Motor neuron (in vitro differentiated cells): ENCODE measurements at regions not wholly inside any gene's neighbourhood (a gene's known extent, or its start where the extent isn't known, plus 50 kb on each side); places are given as distances from the start of the nearest gene placed in this dataset.
A peak's percentile ranks its signal among the peaks of the same experiment; 100 is the strongest.

Source experiments
- ATAC-seq, 8 experiments: fragments of 200-7000 bp; cut with Tn5 transposase; replicated peaks in 6 of 8; 2 replicates each; pipeline ENCODE4 v1.8.0; 2021; ENCODE audit warnings: mild to moderate bottlenecking in 8 of 8, moderate library complexity in 8 of 8
- H3K27ac ChIP-seq, 2 donors: fragments of 250-450 bp; sonication (Bioruptor Pico); 2 replicates each; pipeline ENCODE4 v1.9.0; 2021; ENCODE audit warnings: antibody characterized with exemption in 2 of 2, mild to moderate bottlenecking in 2 of 2, moderate library complexity in 1 of 2
- H3K4me1 ChIP-seq, 2 donors: fragments of 250-450 bp; sonication (Bioruptor Pico); replicated peaks in 1 of 2; 2 replicates each; pipeline ENCODE4 v1.6.1; 2021; ENCODE audit warnings: antibody characterized with exemption in 2 of 2, mild to moderate bottlenecking in 2 of 2, moderate library complexity in 1 of 2
- H3K4me3 ChIP-seq, 5 donors: fragments of 250-450 bp; sonication (Bioruptor Pico); 2 replicates each; pipeline ENCODE4 v1.9.0; 2021; ENCODE audit warnings: antibody characterized with exemption in 5 of 5, mild to moderate bottlenecking in 5 of 5, moderate library complexity in 4 of 5
- WGBS, 10 experiments: fragments of 450-650 bp; shearing (Covaris generic); methylation state at CpG; one replicate each; pipeline ENCODE4 v1.0.0; 2022; 5-methylcytosine and 5-hydroxymethylcytosine counted together
- in situ Hi-C, 9 experiments: fragments of 400-800 bp; cut with MboI; loops; one replicate each; pipeline ENCODE4 v1.15.0; 2021; ENCODE audit warnings: low sequenced_read_pairs in 9 of 9, low pct_unique_long_range_greater_than_20kb in 2 of 9; ENCODE audit not compliant: unreplicated experiment in 9 of 9

DNA sequence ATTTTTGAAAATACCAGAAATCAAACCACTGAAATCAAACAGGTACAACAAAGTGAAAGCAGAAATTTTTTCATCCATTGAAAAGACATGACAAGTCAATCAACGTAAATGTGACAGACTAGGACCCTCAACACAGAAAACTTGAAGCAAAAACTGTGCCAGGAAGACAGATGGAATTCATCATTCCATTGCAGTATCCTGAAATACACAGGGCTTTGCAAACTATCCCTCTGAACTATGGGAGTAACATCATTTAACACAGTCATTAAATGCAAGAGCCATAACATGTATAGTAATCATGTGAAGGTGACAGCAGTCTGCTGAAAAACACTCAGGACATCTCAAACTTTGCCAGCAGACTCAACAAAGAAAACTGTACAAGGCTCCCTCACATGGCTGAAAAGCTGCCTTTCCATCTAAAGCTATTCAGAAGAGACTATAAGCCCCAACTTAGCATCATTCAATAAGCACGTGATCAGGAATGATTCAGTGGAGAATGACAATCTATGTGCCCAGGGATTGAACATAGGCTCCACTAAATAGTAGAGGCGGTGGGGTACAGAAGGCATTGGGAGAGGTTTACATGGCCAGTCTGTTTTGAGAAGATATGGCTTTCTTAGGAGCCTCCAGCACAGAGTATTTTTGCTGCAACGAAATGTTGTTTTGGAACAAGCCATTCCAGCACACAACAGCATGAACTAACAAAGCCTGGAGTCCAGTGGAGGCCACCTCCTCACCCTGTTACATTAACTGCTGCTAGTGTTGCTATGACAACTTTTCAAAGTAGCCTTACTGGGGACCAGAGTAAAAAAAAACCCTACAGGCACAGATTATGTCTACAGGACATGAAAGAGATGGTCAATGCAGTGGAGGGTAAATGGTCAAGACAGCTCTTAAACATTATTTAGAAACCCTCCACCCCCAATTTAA lies 274.5 kb upstream of the NOCT start:
- peak in 6 of 8 experiments; percentile 23 to 70 (median 32) for ATAC-seq
- in situ Hi-C loops: no loop called here
- Histone ChIP-seq H3K4me1 (peaks cover 8 to 14% of the 10 kb centered on the region in 2 donors), H3K4me3 (no peak overlapping the region), H3K27ac (no peak overlapping the region)
- 7 to 100% (median 70%) methylated on average over 1 to 4 of the region's 4 CpGs for WGBS, 10 experiments

DNA sequence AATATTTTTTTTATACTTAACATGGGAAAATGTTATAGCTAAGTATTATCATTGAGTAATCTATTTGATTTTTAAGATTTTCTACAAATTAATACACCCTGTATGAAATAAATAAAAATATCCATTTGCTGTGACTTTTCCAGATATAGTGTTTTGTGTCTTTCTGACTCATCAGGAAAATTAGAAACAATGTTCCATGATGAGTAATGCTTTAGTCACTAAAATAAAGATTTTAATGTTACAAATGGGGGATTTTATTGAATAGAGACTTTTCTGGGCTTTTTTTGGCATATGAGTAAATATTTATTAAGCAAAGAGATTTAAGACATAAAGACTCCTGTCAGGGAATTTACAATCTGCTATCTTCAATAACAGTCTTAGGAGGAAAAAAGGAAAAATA lies 279.2 kb upstream of the NOCT start:
- in situ Hi-C loops: no loop called here
- peak in 1 of 8 experiments; percentile 13 for ATAC-seq
- no peak overlapping the region for H3K4me3 ChIP-seq
- H3K4me1 ChIP-seq: peaks cover 8 to 14% of the 10 kb centered on the region in 2 donors
- H3K27ac ChIP-seq: no peak overlapping the region

DNA sequence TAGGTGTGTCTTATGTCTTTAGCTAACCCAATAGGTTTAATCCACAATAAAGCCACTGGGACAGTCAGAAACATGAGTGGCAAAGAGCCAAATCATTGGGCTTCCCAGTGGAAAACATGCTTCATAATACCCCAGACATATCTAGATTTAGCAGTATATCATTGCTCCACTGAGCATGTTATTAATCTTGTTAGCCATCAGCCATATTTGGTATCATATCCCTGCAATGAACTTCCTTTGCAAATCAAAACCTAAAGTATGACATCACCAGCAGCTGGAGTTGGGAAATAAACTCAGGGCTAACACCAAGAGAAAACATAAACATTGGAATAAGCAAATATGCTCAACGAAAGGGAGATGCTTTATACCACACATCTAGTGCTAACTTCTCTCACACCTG lies 280.8 kb upstream of the NOCT start:
- ATAC-seq: peak in 7 of 8 experiments; percentile 12 to 86 (median 58)
- Histone ChIP-seq H3K27ac (no peak overlapping the region), H3K4me3 (no peak overlapping the region), H3K4me1 (no peaks in the 10 kb centered on the region)
- WGBS, 10 experiments: 0 to 100% (median 67%) methylated on average over 1 of the region's 1 CpG; no CpG with 5 or more reads in 7 of the 10 experiments
- in situ Hi-C loops: no loop called here

DNA sequence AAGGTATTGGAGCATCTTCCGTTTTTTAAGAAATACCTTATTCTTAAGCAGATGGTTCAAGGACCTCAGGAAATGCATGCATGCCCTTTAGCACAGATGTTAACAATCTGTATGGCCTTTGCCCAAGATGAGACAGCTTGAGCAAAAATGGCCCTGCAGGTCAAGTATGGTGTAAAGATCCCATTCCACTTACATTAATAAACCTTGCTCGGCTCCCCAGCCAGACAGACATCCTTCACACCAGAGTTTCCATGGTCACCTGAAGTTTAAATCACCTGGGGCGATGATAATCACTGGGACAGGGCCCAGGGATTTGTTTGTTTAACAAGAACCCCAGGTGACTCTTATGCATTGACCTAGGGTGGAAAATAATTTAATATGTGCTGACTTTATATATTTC lies 287.0 kb upstream of the NOCT start:
- Histone ChIP-seq H3K4me3 (no peak overlapping the region), H3K27ac (no peak overlapping the region), H3K4me1 (peaks cover 8 to 19% of the 10 kb centered on the region in 2 donors)
- ATAC-seq: no peak
- in situ Hi-C loops: no loop called here
- WGBS, 10 experiments: 0 to 94% (median 50%) methylated on average over 1 to 3 of the region's 3 CpGs; no CpG with 5 or more reads in 3 of the 10 experiments

DNA sequence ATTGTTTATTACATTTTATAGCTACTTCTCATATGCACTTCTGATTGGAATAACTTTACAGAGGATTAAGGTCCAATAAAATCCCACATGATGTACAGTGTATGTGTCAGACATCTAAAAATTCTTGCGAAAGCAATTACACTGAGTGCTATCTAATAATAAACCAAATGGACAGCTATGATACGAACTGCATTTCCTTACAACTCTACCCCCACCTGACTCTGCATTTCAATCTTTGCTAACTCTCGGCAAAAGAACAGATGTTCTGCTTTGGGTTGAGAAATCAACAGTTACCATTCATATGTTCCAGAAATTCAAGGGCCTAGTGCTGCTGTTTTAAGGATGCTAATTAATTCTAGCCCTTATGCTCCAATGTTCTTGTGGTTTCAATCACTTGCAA lies 287.9 kb upstream of the NOCT start:
- in situ Hi-C loops: no loop called here
- Histone ChIP-seq H3K27ac (no peak overlapping the region), H3K4me3 (no peak overlapping the region), H3K4me1 (peaks cover 8 to 19% of the 10 kb centered on the region in 2 donors)
- WGBS, 10 experiments: 0 to 100% (median 63%) methylated on average over 1 to 3 of the region's 3 CpGs
- peak in 7 of 8 experiments; percentile 34 to 99 (median 92) for ATAC-seq

DNA sequence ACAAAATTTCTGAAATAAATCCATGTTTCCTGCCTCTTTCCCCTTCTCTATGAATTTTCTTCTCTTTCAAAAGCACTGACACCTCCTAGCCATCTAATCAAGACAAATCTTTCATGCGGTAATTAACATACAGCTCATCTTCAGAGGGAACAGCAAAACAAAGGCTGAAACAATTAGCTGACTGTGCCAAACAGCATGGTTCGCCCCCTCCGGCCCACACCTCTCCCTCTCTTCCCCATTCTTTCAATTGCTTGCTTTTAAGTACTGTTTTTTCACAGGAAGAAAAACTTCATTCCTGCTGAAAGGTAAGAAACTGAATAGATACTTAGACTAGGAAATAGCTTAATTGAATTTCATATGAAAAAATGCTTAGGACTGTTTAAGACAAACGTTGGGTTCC lies 291.1 kb upstream of the NOCT start:
- Histone ChIP-seq H3K27ac (no peak overlapping the region), H3K4me3 (no peak overlapping the region), H3K4me1 (peaks cover 8 to 19% of the 10 kb centered on the region in 2 donors)
- ATAC-seq: peak in 1 of 8 experiments; percentile 28
- 23 to 100% (median 65%) methylated on average over 1 to 4 of the region's 4 CpGs; no CpG with 5 or more reads in 1 of the 10 experiments for WGBS, 10 experiments
- in situ Hi-C loops: no loop called here

DNA sequence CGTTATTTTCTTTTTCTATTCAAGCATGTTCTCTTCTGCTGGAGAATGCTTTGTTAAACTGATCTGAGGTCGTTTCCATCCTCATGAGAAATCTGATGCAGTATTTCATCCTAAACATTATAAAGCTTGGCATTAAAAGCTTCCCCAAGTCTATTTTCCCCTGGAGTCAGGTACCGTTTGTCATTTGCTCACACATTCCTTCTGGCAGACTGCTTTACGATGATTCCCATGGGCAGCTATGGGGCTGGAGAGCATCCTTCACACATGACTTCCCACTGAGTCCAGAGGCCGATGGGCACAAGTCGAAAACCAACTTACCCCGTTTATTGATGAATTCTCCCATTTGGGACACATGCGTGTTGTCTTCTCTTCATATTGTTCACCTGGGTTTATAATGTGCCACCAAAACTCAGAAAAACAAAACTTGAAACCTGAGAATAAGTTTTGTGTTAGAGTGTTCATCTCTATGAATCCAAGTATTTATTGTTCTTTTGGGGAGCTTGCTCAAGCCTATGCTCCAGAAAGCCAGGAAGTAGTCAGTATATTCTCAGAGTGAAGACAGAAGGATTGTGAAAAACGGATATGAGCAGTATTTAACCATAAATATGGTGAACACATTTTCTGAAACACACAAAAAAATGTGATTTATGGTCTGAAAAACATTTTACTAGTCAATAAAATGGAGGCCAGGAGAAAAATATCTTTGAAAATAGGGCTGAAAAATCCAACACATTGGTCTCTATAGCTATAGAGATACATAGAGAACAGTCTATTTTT lies 298.8 kb upstream of the NOCT start:
- Histone ChIP-seq H3K27ac (no peak overlapping the region), H3K4me3 (no peak overlapping the region), H3K4me1 (peaks cover 0 to 5% of the 10 kb centered on the region in 2 donors)
- peak in 1 of 8 experiments; percentile 30 for ATAC-seq
- in situ Hi-C loops: no loop called here
- 8 to 94% (median 63%) methylated on average over 2 to 9 of the region's 9 CpGs for WGBS, 10 experiments

DNA sequence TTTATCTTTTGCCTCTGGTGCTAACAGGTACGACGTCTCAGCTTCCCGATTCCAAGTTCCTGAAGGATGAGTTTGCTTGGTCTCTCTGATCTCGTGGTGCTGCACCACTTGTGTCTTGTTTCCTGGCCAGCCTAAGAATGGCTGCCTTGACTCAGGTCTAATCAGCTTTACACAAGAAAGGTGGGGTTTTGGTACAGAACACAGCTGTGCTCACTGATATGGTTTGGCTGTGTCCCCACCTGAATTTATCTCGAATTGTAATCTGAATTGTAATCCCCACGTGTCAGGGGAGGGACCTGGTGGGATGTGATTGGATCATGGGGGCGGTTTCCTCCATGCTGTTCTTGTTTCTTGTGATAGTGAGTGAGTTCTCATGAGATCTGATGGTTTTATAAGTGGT lies 305.3 kb upstream of the NOCT start:
- no peak overlapping the region for H3K27ac ChIP-seq
- no peak for ATAC-seq
- WGBS, 10 experiments: 17 to 100% (median 75%) methylated on average over 1 to 7 of the region's 7 CpGs; no CpG with 5 or more reads in 3 of the 10 experiments
- H3K4me3 ChIP-seq: no peak overlapping the region
- H3K4me1 ChIP-seq: peaks cover 16 to 35% of the 10 kb centered on the region in 2 donors
- in situ Hi-C loops: no loop called here

DNA sequence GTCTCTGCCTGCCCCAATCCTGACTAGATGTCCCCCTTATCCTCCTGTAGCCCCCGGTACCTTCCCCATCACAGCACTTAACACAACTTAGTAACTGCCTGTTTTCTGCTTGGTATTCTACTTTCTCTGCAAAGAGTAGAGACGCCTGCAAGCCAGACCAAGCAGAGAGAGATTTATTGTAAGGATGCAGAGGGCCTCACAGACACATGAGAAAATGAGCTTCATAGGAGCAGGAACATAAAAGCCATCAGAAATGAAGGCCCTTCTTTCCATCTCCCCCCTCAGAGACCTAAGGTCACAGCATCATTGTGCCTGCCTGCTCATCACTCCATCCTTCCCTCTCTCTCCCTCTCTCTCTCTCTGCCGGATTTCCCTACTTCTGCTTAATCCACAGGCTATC lies 305.7 kb upstream of the NOCT start:
- Histone ChIP-seq H3K4me1 (peaks cover 16 to 35% of the 10 kb centered on the region in 2 donors), H3K4me3 (no peak overlapping the region), H3K27ac (no peak overlapping the region)
- ATAC-seq: peak in 4 of 8 experiments; percentile 31 to 72 (median 52)
- WGBS, 10 experiments: 17 to 100% (median 60%) methylated on average over 1 to 3 of the region's 3 CpGs; no CpG with 5 or more reads in 2 of the 10 experiments
- in situ Hi-C loops: no loop called here

DNA sequence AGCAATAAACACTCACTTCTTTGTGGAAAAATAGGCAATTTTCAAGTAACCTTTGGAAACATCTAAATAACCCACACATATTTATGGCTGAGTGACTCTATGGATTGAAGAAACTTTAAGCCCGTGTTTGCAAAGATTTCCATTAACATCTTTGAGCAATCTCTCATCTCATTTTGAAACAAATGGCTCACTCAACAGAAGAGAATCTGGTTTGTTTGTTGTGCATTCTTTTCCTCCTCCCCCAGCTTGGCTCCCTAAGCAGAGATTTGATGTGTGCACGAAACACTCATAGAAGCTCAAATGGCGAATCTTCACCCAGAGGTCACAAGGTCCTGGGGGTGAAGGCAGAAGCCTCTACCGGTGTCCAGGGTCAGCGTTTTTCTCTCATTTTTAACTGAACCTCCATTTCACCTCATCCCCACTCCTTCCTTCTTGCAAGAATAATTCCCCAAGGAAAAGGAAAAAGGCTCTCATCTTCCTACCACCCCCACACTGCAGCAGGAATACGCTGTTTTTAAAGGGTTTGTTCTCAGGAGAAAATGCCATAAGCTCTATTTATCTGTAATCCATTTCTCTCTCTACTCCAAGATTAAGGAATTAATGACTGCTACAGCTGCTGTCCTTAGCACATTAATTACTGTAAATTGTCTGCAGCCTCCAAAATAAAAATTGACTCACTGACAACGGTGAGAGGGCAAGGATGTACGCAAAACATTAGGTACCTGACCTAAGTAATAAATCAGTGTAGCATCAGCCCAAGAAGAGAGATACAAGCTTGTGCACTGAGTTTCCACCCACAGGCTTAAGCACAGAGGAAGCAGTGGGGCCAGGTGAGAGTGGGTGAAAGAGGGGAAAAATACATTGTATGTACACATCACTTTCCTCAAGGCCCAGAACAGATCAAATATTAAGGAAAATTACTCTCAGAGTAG lies 307.6 kb upstream of the NOCT start:
- in situ Hi-C loops: no loop called here
- 14 to 70% (median 41%) methylated on average over 1 to 8 of the region's 8 CpGs; no CpG with 5 or more reads in 1 of the 10 experiments for whole genome bisulfite sequencing, 10 experiments
- no peak overlapping the region for H3K4me3 ChIP-seq

DNA sequence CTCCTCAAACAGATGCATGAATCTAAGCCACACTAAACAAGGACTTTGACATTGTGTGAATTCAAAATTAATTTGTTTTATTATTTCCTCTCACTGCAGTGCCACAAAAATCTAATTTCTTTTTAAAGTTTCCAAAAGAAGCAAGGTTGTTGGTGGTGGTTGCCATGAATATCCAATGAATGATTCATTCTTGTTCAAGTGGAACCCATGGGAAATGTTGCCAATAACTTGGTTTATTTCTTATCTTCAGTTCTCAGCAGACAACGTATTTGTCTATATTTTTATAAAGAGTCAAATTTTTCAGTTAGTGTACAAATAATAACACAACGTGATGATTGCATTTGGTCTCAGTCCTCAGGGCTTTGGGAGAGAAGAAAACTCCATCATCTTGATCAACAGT lies 309.4 kb upstream of the NOCT start:
- no peak for ATAC-seq
- 17 to 88% (median 75%) methylated on average over 1 to 2 of the region's 2 CpGs; no CpG with 5 or more reads in 2 of the 10 experiments for WGBS, 10 experiments
- Histone ChIP-seq H3K4me3 (no peak overlapping the region), H3K27ac (no peak overlapping the region), H3K4me1 (peaks cover 25 to 50% of the 10 kb centered on the region in 2 donors)
- in situ Hi-C loops: no loop called here

More for the DNA sequence above, 307.6 kb upstream of the NOCT start:
- H3K27ac ChIP-seq: no peak overlapping the region
- ATAC-seq: peak in 5 of 8 experiments; percentile 40 to 88 (median 79)
- H3K4me1 ChIP-seq: peaks cover 16 to 36% of the 10 kb centered on the region in 2 donors

DNA sequence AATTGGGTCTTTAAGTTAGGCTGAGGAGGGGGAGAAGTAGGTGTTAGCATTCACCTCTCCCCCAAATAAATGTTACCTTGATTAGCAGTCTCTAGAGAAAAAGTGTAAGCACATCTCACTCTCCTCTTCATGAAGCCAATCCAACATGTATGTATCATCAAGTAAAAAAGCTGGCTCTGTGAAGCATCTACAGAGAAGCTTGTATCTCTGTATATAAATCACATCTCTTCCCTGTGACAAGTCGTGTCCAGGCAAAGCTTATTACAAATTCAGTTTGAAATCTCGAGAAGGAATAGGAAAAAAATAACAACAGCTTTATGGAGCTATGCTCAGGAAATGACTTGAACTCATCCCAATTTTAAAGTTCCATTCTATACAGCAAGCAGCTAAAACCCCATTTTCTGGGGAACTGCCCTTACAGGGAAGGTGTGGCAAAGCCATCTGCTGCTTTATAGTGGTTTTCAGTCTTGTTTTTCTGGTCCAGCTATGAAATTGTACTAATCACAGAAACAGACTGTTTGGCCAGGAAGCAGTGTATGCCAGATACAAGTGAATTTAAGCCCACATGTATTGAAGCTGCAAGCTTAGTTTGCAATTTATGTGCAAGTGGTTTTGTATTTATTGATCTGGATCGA lies 313.3 kb upstream of the NOCT start:
- Histone ChIP-seq H3K4me3 (no peak overlapping the region), H3K4me1 (peaks cover 9 to 20% of the 10 kb centered on the region in 2 donors), H3K27ac (peak overlapping the region in 1 of 2 donors; percentile 22)
- peak in 5 of 8 experiments; percentile 40 to 87 (median 70) for ATAC-seq
- in situ Hi-C loops: no loop called here
- 0 to 71% (median 49%) methylated on average over 1 to 3 of the region's 3 CpGs; no CpG with 5 or more reads in 2 of the 10 experiments for WGBS, 10 experiments
